ES-I3 (cell line): ENCODE measurements at regions not wholly inside any gene's neighbourhood (a gene's known extent, or its start where the extent isn't known, plus 50 kb on each side); places are given as distances from the start of the nearest gene placed in this dataset.

Experiments used
- H3K36me3 ChIP-seq: 2 replicates; pipeline ENCODE4 v1.6.1; 2013; ENCODE audit warnings: mild to moderate bottlenecking, low read length, control low read depth, moderate library complexity; ENCODE audit not compliant: insufficient read depth
- H3K4me1 ChIP-seq: 2 replicates; pipeline ENCODE4 v1.6.1; 2013; ENCODE audit warnings: mild to moderate bottlenecking, control low read depth, low read length; ENCODE audit not compliant: insufficient read depth
- H3K9ac ChIP-seq: 2 replicates; pipeline ENCODE4 v1.6.1; 2013; ENCODE audit warnings: low read depth, mild to moderate bottlenecking, low read length, moderate library complexity
- H3K9me3 ChIP-seq: 2 replicates; pipeline ENCODE4 v1.6.1; 2013; ENCODE audit warnings: mild to moderate bottlenecking, low read length, moderate library complexity; ENCODE audit not compliant: control insufficient read depth, insufficient read depth

GRCh38 chr12:19965196-19966038, 402.9 kb upstream of the PDE3A start:
- H3K4me1 ChIP-seq, result peaks cover 16% of the 10 kb centered on the region
- H3K9me3 ChIP-seq, result no peaks in the 10 kb centered on the region
- no peak overlapping the region for H3K9ac ChIP-seq
- no peaks in the 10 kb centered on the region for H3K36me3 ChIP-seq

- Histone ChIP-seq H3K36me3 (no peaks in the 10 kb centered on the region), H3K9me3 (no peaks in the 10 kb centered on the region), H3K4me1 (peaks cover 29% of the 10 kb centered on the region), H3K9ac (no peak overlapping the region)
Measured at GRCh38 chr12:19967001-19967400, 401.3 kb upstream of the PDE3A start.

- Histone ChIP-seq H3K4me1 (peaks cover 33% of the 10 kb centered on the region), H3K9me3 (no peaks in the 10 kb centered on the region), H3K9ac (no peak overlapping the region), H3K36me3 (no peaks in the 10 kb centered on the region)
Measured at GRCh38 chr12:19967431-19967830, 400.9 kb upstream of the PDE3A start.

GRCh38 chr12:19970116-19970515, 398.2 kb upstream of the PDE3A start:
- no peaks in the 10 kb centered on the region for H3K36me3 ChIP-seq
- H3K9ac ChIP-seq, result no peak overlapping the region
- H3K4me1 ChIP-seq, result peaks cover 27% of the 10 kb centered on the region
- no peaks in the 10 kb centered on the region for H3K9me3 ChIP-seq

GRCh38 chr12:19970821-19971220, 397.5 kb upstream of the PDE3A start:
- Histone ChIP-seq H3K9me3 (no peaks in the 10 kb centered on the region), H3K4me1 (peaks cover 27% of the 10 kb centered on the region), H3K9ac (no peak overlapping the region), H3K36me3 (no peaks in the 10 kb centered on the region)

GRCh38 chr12:19971361-19972280, 396.7 kb upstream of the PDE3A start:
- Histone ChIP-seq H3K36me3 (no peaks in the 10 kb centered on the region), H3K4me1 (peaks cover 27% of the 10 kb centered on the region), H3K9me3 (no peaks in the 10 kb centered on the region), H3K9ac (no peak overlapping the region)

GRCh38 chr12:19972325-19973288, 395.7 kb upstream of the PDE3A start:
- Histone ChIP-seq H3K9ac (no peak overlapping the region), H3K9me3 (no peaks in the 10 kb centered on the region), H3K4me1 (peaks cover 20% of the 10 kb centered on the region), H3K36me3 (no peaks in the 10 kb centered on the region)

GRCh38 chr12:19978193-19978592, 390.1 kb upstream of the PDE3A start:
- Histone ChIP-seq H3K9ac (no peak overlapping the region), H3K4me1 (no peaks in the 10 kb centered on the region), H3K36me3 (no peaks in the 10 kb centered on the region), H3K9me3 (no peaks in the 10 kb centered on the region)

GRCh38 chr12:19979584-19979983, 388.8 kb upstream of the PDE3A start:
- Histone ChIP-seq H3K9ac (no peak overlapping the region), H3K36me3 (no peaks in the 10 kb centered on the region), H3K4me1 (no peaks in the 10 kb centered on the region), H3K9me3 (no peaks in the 10 kb centered on the region)

GRCh38 chr12:19981944-19982343, 386.4 kb upstream of the PDE3A start:
- Histone ChIP-seq H3K4me1 (no peaks in the 10 kb centered on the region), H3K9ac (no peak overlapping the region), H3K36me3 (no peaks in the 10 kb centered on the region), H3K9me3 (no peaks in the 10 kb centered on the region)

GRCh38 chr12:19988001-19988400, 380.3 kb upstream of the PDE3A start:
- H3K36me3 ChIP-seq, result no peaks in the 10 kb centered on the region

GRCh38 chr12:19988459-19988873, 379.9 kb upstream of the PDE3A start:
- Histone ChIP-seq H3K9ac (no peak overlapping the region), H3K36me3 (no peaks in the 10 kb centered on the region), H3K4me1 (no peaks in the 10 kb centered on the region), H3K9me3 (no peaks in the 10 kb centered on the region)

More at GRCh38 chr12:19988001-19988400, 380.3 kb upstream of the PDE3A start:
- Histone ChIP-seq H3K9me3 (no peaks in the 10 kb centered on the region), H3K4me1 (no peaks in the 10 kb centered on the region), H3K9ac (no peak overlapping the region)

GRCh38 chr12:19988948-19989347, 379.4 kb upstream of the PDE3A start:
- Histone ChIP-seq H3K4me1 (no peaks in the 10 kb centered on the region), H3K9me3 (no peaks in the 10 kb centered on the region), H3K36me3 (no peaks in the 10 kb centered on the region), H3K9ac (no peak overlapping the region)

GRCh38 chr12:19991146-19991545, 377.2 kb upstream of the PDE3A start:
- Histone ChIP-seq H3K9ac (no peak overlapping the region), H3K9me3 (no peaks in the 10 kb centered on the region), H3K36me3 (no peaks in the 10 kb centered on the region), H3K4me1 (no peaks in the 10 kb centered on the region)
